ENCODE measurements at regions not wholly inside any gene's neighbourhood (a gene's known extent, or its start where the extent isn't known, plus 50 kb on each side); places are given as distances from the start of the nearest gene placed in this dataset.
A peak's percentile ranks its signal among the peaks of the same experiment; 100 is the strongest.

DNA sequence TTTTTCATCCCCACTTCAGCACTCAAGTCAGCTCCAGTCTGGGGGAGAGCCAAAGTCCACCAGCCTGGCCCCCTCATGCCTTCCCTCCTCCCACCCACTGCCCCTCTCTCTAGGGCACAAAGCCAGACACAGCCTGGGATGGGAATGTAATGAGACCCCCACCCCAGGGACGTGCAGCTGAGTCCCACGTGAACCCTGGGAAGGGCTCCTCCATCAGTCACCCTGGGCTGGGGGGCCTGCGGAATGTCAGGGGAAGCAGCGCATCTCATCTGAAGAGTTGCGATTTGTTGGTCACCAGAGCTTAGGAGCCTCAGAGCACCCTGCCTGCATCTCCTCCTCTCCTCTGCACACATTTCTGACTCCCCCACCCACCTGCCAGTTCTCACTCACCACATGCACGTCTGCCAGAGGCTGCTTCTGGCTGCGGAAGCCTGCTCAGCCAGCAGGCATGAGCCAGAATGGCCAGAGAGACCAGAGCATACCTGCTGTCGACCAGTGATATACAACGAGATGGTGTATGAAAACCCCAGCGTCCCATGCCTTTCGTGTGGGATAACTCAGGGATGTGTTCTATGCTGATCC, 167.1 kb upstream of the TOP1 start:
- no peaks in the 10 kb centered on the region for H3K36me3 Mint-ChIP-seq (ENCODE audit: low read depth)

GRCh38 chr20:40863355-40863919, 165.2 kb upstream of the TOP1 start:
- no peaks in the 10 kb centered on the region for H3K9me3 ChIP-seq (ENCODE audit: control insufficient read depth, low read length)
- H3K27ac Mint-ChIP-seq, result peak overlapping the region; percentile 86
- H3K27me3 Mint-ChIP-seq (ENCODE audit: insufficient read depth), result peaks cover 14% of the 10 kb centered on the region
- H3K4me1 ChIP-seq (ENCODE audit: control insufficient read depth, insufficient read depth, low read length), result peaks cover 7% of the 10 kb centered on the region
- TF ChIP-seq, protein P1, sequence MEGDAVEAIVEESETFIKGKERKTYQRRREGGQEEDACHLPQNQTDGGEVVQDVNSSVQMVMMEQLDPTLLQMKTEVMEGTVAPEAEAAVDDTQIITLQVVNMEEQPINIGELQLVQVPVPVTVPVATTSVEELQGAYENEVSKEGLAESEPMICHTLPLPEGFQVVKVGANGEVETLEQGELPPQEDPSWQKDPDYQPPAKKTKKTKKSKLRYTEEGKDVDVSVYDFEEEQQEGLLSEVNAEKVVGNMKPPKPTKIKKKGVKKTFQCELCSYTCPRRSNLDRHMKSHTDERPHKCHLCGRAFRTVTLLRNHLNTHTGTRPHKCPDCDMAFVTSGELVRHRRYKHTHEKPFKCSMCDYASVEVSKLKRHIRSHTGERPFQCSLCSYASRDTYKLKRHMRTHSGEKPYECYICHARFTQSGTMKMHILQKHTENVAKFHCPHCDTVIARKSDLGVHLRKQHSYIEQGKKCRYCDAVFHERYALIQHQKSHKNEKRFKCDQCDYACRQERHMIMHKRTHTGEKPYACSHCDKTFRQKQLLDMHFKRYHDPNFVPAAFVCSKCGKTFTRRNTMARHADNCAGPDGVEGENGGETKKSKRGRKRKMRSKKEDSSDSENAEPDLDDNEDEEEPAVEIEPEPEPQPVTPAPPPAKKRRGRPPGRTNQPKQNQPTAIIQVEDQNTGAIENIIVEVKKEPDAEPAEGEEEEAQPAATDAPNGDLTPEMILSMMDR (conservative IDR thresholded peaks at IDR 0.05), result no peak
- no peaks in the 10 kb centered on the region for H3K36me3 ChIP-seq (ENCODE audit: control insufficient read depth, insufficient read depth, low read length)
- H3K27me3 ChIP-seq (ENCODE audit: control insufficient read depth, insufficient read depth, low read length, poor library complexity, severe bottlenecking), result peaks cover 8% of the 10 kb centered on the region
- 91 to 93% methylated on average over 3 of the region's 3 CpGs for WGBS, 2 experiments (ENCODE audit: insufficient coverage in 1 of 2, insufficient read length in 1 of 2)
- no peak overlapping the region for H3K4me3 Mint-ChIP-seq
- H3K27ac ChIP-seq (ENCODE audit: low read depth, low read length), result no peak overlapping the region
- DNase-seq, result peak; percentile 69
- H3K36me3 Mint-ChIP-seq (ENCODE audit: low read depth), result no peaks in the 10 kb centered on the region
- H3K4me1 Mint-ChIP-seq, result peaks cover 48% of the 10 kb centered on the region
- H3K9ac ChIP-seq (ENCODE audit: extremely low read depth, low read length, poor library complexity, severe bottlenecking), result no peak overlapping the region
- no peak overlapping the region for H3K4me3 ChIP-seq (ENCODE audit: low read length)
- no peaks in the 10 kb centered on the region for H3K9me3 Mint-ChIP-seq

More for the DNA sequence above, 167.1 kb upstream of the TOP1 start:
- H3K4me1 ChIP-seq (ENCODE audit: control insufficient read depth, insufficient read depth, low read length), result peaks cover 6% of the 10 kb centered on the region
- H3K27me3 ChIP-seq (ENCODE audit: control insufficient read depth, insufficient read depth, low read length, poor library complexity, severe bottlenecking), result peaks cover 13% of the 10 kb centered on the region
- TF ChIP-seq, protein P1 (conservative IDR thresholded peaks at IDR 0.05), result no peak
- Mint-ChIP-seq H3K4me1 (peaks cover 54% of the 10 kb centered on the region), H3K27me3 (ENCODE audit: insufficient read depth) (peaks cover 23% of the 10 kb centered on the region), H3K27ac (no peak overlapping the region), H3K9me3 (no peaks in the 10 kb centered on the region), H3K4me3 (no peak overlapping the region)
- H3K27ac ChIP-seq (ENCODE audit: low read depth, low read length), result no peak overlapping the region
- no peak overlapping the region for H3K4me3 ChIP-seq (ENCODE audit: low read length)
- DNase-seq, result no peak
- H3K36me3 ChIP-seq (ENCODE audit: control insufficient read depth, insufficient read depth, low read length), result no peaks in the 10 kb centered on the region
- H3K9ac ChIP-seq (ENCODE audit: extremely low read depth, low read length, poor library complexity, severe bottlenecking), result no peak overlapping the region
- H3K9me3 ChIP-seq (ENCODE audit: control insufficient read depth, low read length), result no peaks in the 10 kb centered on the region
- 88 to 96% methylated on average over 9 to 11 of the region's 11 CpGs for WGBS, 2 experiments (ENCODE audit: insufficient coverage in 1 of 2, insufficient read length in 1 of 2)

- TF ChIP-seq, protein P1 (conservative IDR thresholded peaks at IDR 0.05), result no peak
Observed at GRCh38 chr20:40864470-40864869, 164.2 kb upstream of the TOP1 start.

More at GRCh38 chr20:40864470-40864869, 164.2 kb upstream of the TOP1 start:
- Histone ChIP-seq H3K27ac (ENCODE audit: low read depth, low read length) (no peak overlapping the region), H3K36me3 (ENCODE audit: control insufficient read depth, insufficient read depth, low read length) (no peaks in the 10 kb centered on the region), H3K27me3 (ENCODE audit: control insufficient read depth, insufficient read depth, low read length, poor library complexity, severe bottlenecking) (peaks cover 4% of the 10 kb centered on the region), H3K4me3 (ENCODE audit: low read length) (no peak overlapping the region), H3K4me1 (ENCODE audit: control insufficient read depth, insufficient read depth, low read length) (peaks cover 10% of the 10 kb centered on the region), H3K9me3 (ENCODE audit: control insufficient read depth, low read length) (no peaks in the 10 kb centered on the region), H3K9ac (ENCODE audit: extremely low read depth, low read length, poor library complexity, severe bottlenecking) (no peak overlapping the region)
- DNase-seq, result no peak
- H3K27ac Mint-ChIP-seq, result no peak overlapping the region
- no peaks in the 10 kb centered on the region for H3K36me3 Mint-ChIP-seq (ENCODE audit: low read depth)
- H3K27me3 Mint-ChIP-seq (ENCODE audit: insufficient read depth), result peaks cover 10% of the 10 kb centered on the region
- WGBS, 2 experiments (ENCODE audit: insufficient coverage in 1 of 2, insufficient read length in 1 of 2), result 90 to 94% methylated on average over 1 of the region's 1 CpG
- peaks cover 49% of the 10 kb centered on the region for H3K4me1 Mint-ChIP-seq
- no peak overlapping the region for H3K4me3 Mint-ChIP-seq
- H3K9me3 Mint-ChIP-seq, result no peaks in the 10 kb centered on the region
